IgD-negative memory B cell (primary cell): ENCODE measurements at regions not wholly inside any gene's neighbourhood (a gene's known extent, or its start where the extent isn't known, plus 50 kb on each side); places are given as distances from the start of the nearest gene placed in this dataset.

Experiments
- H3K27ac Mint-ChIP-seq, 3 donors: one replicate each; pipeline ENCODE4 v1.8.0; 2020 to 2022; ENCODE audit warnings: mild to moderate bottlenecking in 3 of 3, mixed read lengths in 3 of 3, moderate library complexity in 1 of 3
- H3K27me3 Mint-ChIP-seq: one replicate; pipeline ENCODE4 v1.8.0; 2021; ENCODE audit warnings: mixed read lengths
- H3K36me3 Mint-ChIP-seq: one replicate; pipeline ENCODE4 v1.8.0; 2020; ENCODE audit warnings: mild to moderate bottlenecking, mixed read lengths
- H3K4me1 Mint-ChIP-seq, 3 donors: one replicate each; pipeline ENCODE4 v1.8.0; 2020 to 2022; ENCODE audit warnings: mixed read lengths in 3 of 3, mild to moderate bottlenecking in 1 of 3
- H3K4me3 Mint-ChIP-seq, 4 donors: one replicate each; pipeline ENCODE4 v1.8.0; 2020 to 2022; ENCODE audit warnings: mild to moderate bottlenecking in 4 of 4, mixed read lengths in 4 of 4, moderate library complexity in 3 of 4
- H3K9me3 Mint-ChIP-seq, 3 donors: one replicate each; pipeline ENCODE4 v1.8.0; 2020 to 2021; ENCODE audit warnings: mixed read lengths in 3 of 3, mild to moderate bottlenecking in 1 of 3

DNA sequence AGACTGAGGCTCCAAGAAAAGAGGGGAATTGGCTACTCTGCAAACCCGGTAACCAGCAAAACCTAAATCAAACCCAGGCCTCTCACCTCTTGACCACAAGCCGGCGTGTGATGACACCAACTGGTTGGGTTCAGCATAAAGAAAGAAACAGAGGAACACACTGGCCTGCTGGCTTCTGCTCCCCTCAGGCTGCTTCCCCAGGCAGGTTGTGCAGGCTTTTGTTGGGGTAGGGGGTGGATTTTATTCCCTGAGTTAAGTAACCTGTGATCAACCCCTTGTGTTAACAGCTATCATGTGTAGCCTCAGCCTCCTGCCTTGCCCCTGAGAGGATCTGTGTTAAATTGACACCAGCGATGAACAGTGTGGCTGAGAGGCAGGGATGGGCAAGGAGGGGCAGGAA, 111.6 kb upstream of the ZBTB40 start:
- Mint-ChIP-seq H3K9me3 (peaks cover 0 to 3% (median 0%) of the 10 kb centered on the region in 3 donors), H3K36me3 (no peaks in the 10 kb centered on the region), H3K4me3 (no peak overlapping the region), H3K27me3 (peaks cover 42% of the 10 kb centered on the region), H3K4me1 (peaks cover 0 to 2% (median 0%) of the 10 kb centered on the region in 3 donors), H3K27ac (no peak overlapping the region)

DNA sequence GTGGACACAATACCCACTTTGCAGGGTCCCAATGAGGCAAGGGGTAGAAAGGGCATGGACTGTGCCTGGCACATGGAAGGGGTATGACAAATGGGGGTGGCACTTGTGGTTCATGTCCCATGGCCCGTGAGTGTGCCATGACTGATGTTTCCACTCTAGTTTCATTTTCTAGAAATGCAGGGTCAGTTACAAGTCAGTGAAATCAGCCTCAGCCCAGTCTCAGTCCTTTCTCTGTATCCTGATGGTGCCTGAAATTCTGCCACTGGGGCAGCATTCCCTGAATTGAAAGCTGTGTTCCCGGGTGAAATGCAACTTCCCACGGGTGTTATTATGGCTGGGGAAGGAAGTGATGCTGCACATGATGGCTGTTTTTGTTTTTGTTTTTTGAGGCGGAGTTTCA, 110.8 kb upstream of the ZBTB40 start:
- Mint-ChIP-seq H3K4me1 (peaks cover 0 to 2% (median 0%) of the 10 kb centered on the region in 3 donors), H3K4me3 (no peak overlapping the region), H3K36me3 (no peaks in the 10 kb centered on the region), H3K27ac (no peak overlapping the region), H3K9me3 (peaks cover 0 to 3% (median 0%) of the 10 kb centered on the region in 3 donors), H3K27me3 (peaks cover 43% of the 10 kb centered on the region)

DNA sequence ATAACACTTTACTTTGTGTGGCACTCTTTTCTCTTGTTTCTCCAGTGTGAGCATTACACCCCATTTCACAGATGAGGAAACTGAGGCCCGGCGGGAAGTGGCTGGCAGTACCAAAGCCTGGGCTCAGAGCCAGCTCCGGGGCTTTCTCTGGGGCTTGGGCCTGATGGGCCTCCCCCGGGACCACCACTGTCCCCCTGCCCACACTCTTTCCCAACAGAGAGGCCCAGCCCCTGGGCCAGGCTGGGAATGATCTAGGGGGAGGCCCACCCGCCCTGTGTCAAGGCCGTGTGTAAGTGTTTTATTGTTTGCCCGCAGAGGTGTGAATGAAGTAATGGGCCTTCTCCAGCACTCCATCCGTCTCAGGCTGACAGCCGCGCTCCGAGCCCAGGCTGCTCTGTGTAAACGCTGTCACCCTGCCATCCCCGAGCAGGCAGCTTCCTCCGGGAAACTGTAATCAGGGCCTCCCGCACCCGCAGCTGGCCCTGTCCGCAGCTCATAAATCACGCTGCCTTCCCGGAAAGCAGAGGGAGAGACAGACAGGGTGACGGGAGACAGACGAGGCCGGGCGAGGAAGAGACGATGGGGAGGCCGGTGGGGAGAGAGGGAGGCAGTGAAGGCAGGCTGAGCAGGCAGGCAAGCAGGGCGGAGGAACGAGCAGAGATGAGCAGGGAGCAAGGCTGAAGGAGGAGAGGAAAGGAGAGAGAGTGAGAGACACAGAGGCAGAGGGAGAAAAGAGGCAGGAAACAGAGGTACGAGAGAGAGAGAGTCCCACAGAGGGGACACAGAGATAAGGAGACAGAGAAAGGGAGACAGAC, 109.7 kb upstream of the ZBTB40 start:
- H3K27ac Mint-ChIP-seq: peak overlapping the region in 1 of 3 donors; percentile 3
- H3K27me3 Mint-ChIP-seq: peaks cover 46% of the 10 kb centered on the region
- peaks cover 0 to 2% (median 0%) of the 10 kb centered on the region in 3 donors for H3K4me1 Mint-ChIP-seq
- H3K9me3 Mint-ChIP-seq: peaks cover 0 to 3% (median 0%) of the 10 kb centered on the region in 3 donors
- H3K4me3 Mint-ChIP-seq: peak overlapping the region in 1 of 4 donors; percentile 4
- no peaks in the 10 kb centered on the region for H3K36me3 Mint-ChIP-seq

DNA sequence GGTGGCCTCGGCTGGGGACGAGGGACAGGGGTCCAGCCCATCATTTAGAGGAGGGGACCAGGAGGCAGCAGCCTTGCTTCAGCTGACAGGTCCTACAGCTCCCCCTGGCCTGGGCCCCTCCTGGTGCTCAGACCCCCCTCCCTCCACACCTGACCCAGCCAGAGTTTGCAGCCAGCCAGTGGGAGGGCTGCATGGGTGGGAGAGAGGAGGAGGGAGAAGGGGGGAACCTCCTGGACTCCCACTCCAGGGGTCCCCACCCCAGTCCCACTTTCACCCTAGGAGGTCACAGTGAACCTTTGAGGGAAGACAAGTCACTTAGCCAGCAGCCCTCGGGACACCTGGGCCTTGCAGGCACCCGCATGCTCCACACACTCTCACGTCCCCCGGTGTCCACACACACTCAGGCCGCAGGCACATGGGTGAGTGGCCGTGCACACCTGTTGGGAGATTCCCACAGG, 108.9 kb upstream of the ZBTB40 start:
- no peak overlapping the region for H3K27ac Mint-ChIP-seq
- H3K4me3 Mint-ChIP-seq: no peak overlapping the region
- H3K36me3 Mint-ChIP-seq: no peaks in the 10 kb centered on the region
- H3K27me3 Mint-ChIP-seq: peaks cover 46% of the 10 kb centered on the region
- H3K4me1 Mint-ChIP-seq: peaks cover 0 to 2% (median 0%) of the 10 kb centered on the region in 3 donors
- peaks cover 0 to 3% (median 0%) of the 10 kb centered on the region in 3 donors for H3K9me3 Mint-ChIP-seq

DNA sequence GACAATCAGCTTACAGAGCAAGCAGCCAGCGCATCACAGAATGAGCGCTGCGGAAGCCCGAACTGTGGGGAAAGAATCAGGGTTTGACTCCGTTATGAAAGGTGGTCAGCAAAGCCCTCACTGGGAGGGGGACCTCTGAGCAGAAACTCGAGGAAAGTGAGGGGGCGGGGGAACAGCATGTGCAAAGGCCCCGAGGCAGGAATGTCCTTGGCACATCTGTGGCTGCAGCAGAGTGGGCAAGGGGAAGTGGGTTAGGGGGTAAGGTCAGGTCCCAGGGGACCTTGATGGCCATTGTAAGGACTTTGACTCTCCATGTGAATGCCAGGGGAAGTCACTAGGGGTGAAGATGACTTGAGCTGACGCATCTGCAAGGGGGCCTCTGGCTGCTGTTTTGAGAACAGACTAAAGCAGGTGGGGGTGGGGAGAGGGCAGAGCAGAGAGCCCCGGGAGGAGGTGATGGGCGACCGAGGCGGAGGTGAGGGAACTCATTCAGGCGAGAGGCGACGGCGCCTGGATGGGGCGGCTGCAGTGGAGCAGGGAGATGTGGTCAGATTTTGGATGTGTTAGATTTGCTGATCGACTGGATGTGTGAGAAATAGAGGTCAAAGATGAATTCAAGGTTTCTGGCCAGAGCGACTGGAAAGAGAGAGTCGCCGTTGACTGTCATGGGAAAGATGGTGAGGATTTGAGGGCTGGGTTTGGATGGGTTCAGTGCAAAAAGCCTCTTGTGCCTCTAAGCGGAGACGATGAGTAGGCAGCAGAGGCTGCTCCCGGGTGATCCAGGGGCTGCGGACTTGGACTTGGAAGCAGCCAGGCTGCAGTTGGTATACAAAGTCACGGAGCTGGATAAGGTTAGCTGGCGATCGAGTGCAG, 108.0 kb upstream of the ZBTB40 start:
- peaks cover 45% of the 10 kb centered on the region for H3K27me3 Mint-ChIP-seq
- peaks cover 0 to 3% (median 0%) of the 10 kb centered on the region in 3 donors for H3K9me3 Mint-ChIP-seq
- peak overlapping the region in 1 of 3 donors; percentile 31 for H3K27ac Mint-ChIP-seq
- H3K4me1 Mint-ChIP-seq: peaks cover 0 to 2% (median 0%) of the 10 kb centered on the region in 3 donors
- no peaks in the 10 kb centered on the region for H3K36me3 Mint-ChIP-seq
- H3K4me3 Mint-ChIP-seq: no peak overlapping the region

DNA sequence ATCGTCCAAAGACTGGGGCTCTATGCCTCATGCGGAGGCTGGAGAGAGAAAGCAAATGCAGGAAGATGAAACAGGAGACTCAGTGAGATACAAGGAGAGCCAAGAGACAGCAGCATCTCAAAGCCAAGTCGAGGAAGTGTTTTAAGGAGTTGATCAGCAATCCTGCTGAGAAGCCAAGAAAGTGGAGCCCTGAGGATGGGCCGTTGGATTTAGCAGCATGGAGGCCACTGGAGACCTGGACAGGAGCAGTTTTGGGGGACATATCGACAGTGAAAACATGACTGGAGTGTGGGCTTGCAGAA, 107.4 kb upstream of the ZBTB40 start:
- H3K9me3 Mint-ChIP-seq: peaks cover 0 to 3% (median 0%) of the 10 kb centered on the region in 3 donors

DNA sequence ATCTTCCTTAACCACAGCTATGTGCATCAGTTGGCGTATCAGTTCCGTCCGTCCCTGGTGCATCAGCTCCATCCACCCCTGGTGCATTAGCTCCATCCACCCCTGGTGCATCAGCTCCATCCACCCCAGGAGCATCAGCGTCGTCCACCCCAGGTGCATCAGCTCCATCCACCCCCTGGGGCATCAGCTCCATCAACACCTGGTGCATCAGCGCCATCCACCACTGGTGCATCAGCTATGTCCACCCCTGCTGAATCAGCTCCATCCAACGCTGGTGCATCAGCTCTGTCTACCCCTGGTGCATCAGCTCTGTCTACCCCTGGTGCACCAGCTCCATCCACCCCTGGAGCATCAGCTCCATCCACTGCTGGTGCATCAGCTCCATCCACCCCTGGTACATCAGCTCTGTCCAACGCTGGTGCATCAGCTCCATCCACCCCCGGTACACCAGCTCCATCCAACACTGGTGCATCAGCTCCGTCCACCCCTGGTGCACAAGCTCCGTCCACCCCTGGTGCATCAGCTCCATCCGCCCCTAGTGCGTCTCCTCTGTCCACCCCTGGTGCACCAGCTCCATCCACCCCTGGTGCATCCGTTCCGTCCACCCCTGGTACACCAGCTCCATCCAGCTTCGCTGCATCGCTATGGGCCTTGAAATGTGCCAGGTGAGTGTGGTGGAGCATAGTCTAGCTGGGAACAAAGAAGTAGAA, 106.6 kb upstream of the ZBTB40 start:
- H3K36me3 Mint-ChIP-seq: no peaks in the 10 kb centered on the region
- H3K27ac Mint-ChIP-seq: no peak overlapping the region
- H3K4me3 Mint-ChIP-seq: no peak overlapping the region
- peaks cover 0 to 2% (median 0%) of the 10 kb centered on the region in 3 donors for H3K9me3 Mint-ChIP-seq
- H3K27me3 Mint-ChIP-seq: peaks cover 50% of the 10 kb centered on the region
- H3K4me1 Mint-ChIP-seq: peaks cover 0 to 2% (median 0%) of the 10 kb centered on the region in 3 donors

More for the DNA sequence above, 107.4 kb upstream of the ZBTB40 start:
- peaks cover 0 to 2% (median 0%) of the 10 kb centered on the region in 3 donors for H3K4me1 Mint-ChIP-seq
- H3K36me3 Mint-ChIP-seq: no peaks in the 10 kb centered on the region
- H3K27me3 Mint-ChIP-seq: peaks cover 47% of the 10 kb centered on the region
- H3K4me3 Mint-ChIP-seq: no peak overlapping the region
- H3K27ac Mint-ChIP-seq: peak overlapping the region in 1 of 3 donors; percentile 27

DNA sequence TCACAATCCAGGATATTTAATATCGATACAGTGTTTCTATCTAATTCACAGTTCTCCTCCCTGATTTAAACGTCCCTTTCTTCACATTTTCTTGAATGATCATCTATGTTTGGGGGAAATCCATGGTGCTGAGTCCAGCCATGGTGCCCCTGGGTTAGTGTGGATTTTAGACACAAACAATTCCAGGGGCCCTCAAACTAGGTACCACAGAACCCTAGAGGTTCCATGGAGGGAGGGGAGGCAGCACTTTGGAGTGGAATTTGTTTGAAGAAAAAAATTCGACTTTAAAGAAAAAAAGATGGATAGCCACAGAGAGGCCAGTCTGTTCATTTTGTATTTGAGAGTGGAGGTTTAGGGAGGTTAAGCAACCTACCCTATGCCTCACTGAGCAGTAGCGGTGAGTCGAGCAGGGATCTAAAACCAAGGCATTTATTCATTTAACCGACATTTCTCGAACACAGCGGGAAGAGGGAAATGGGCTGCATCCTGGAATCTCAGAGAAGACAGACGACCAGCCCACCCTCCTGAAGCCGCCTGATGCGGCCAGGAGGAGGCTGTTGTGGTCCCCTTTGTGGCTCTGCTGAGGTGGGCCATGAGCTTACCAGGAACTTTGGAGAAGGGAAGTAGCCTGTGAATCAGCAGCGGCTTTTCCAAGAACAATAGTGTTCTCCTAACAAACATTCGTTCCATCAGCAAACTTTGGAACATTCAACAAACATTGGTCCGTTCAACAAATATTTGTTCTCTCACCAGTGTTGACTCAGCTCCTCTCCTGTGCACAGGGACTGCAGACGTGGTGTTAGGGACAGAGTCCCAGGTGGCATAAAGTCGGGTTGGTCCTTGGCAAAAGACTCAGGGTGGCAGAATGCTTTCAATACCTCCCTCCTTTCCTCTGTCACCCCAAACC, 103.5 kb upstream of the ZBTB40 start:
- Mint-ChIP-seq H3K27ac (no peak overlapping the region), H3K4me3 (no peak overlapping the region), H3K36me3 (no peaks in the 10 kb centered on the region), H3K9me3 (peaks cover 0 to 2% (median 0%) of the 10 kb centered on the region in 3 donors), H3K27me3 (peaks cover 51% of the 10 kb centered on the region), H3K4me1 (peaks cover 0 to 6% (median 2%) of the 10 kb centered on the region in 3 donors)

DNA sequence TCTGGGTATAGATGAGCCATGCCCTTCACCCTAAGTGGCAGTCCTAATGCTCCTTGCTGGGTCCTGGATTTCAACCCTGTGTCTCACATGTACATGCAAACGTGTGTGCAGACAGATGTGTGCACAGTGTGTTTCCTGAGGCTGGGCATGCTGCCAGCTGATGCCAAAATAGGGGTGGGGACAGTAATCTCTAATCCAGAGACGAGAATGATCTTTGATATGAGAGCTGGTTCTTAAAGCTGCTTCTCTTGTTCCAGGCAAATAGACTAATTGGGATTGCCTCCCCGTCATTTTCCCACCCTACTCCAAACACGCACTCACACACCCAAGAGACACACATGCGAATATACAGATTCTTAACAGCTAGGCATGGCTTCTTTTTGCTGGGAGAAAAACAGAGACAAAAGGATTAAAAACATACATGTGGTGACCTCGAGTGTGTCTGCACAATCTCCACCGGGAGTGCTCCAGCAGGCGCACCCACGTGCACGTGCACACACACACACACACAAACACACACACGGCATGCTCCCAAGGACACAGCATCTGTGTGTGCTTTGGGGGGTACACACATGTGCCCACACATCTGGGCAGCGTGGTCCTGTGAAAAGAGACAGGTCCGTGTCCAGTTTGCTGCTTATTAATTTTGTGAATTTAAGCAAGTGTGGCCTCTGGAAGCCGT, 102.1 kb upstream of the ZBTB40 start:
- no peak overlapping the region for H3K27ac Mint-ChIP-seq
- H3K4me1 Mint-ChIP-seq: peaks cover 0 to 6% (median 2%) of the 10 kb centered on the region in 3 donors
- no peak overlapping the region for H3K4me3 Mint-ChIP-seq
- H3K36me3 Mint-ChIP-seq: no peaks in the 10 kb centered on the region
- no peaks in the 10 kb centered on the region for H3K9me3 Mint-ChIP-seq
- peaks cover 47% of the 10 kb centered on the region for H3K27me3 Mint-ChIP-seq

DNA sequence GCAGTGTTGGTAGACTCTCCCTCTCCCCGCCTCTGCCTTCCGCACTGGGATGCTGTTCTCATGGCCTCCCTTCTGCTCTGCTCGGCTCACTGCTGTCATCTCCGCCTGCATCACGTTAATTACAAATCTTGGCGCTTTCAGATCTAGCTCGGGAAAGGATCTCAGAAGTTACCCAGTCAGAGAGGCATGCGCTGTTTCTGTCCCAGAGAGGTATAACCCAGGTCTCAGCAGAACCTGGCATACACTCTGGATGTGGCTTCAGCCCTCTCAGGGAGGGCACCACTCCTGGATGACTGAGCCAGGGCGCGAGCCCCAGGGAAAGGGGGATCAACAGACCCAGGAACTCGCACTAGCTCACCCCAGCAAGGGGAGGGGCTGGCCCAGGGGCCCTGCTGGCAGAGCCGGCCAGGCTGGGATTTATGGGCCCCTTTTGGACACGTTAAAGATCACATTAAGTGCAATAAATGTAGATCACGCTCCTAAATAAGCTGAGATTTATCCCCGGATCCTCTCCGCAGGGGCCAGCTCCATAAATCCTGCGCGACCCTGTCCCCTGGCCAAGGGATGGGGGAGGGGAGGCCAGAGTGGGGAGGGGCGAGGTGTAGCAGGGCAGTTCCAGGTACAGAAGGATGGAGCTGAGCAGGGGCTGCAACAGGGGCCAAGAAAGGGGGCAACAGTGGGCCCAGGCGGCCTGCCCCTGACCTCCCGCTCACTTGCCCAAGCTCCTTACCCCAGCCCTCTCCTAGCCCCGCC, 101.3 kb upstream of the ZBTB40 start:
- Mint-ChIP-seq H3K27ac (no peak overlapping the region), H3K36me3 (no peaks in the 10 kb centered on the region), H3K4me3 (no peak overlapping the region), H3K9me3 (no peaks in the 10 kb centered on the region), H3K4me1 (peaks cover 0 to 6% (median 2%) of the 10 kb centered on the region in 3 donors), H3K27me3 (peaks cover 44% of the 10 kb centered on the region)

DNA sequence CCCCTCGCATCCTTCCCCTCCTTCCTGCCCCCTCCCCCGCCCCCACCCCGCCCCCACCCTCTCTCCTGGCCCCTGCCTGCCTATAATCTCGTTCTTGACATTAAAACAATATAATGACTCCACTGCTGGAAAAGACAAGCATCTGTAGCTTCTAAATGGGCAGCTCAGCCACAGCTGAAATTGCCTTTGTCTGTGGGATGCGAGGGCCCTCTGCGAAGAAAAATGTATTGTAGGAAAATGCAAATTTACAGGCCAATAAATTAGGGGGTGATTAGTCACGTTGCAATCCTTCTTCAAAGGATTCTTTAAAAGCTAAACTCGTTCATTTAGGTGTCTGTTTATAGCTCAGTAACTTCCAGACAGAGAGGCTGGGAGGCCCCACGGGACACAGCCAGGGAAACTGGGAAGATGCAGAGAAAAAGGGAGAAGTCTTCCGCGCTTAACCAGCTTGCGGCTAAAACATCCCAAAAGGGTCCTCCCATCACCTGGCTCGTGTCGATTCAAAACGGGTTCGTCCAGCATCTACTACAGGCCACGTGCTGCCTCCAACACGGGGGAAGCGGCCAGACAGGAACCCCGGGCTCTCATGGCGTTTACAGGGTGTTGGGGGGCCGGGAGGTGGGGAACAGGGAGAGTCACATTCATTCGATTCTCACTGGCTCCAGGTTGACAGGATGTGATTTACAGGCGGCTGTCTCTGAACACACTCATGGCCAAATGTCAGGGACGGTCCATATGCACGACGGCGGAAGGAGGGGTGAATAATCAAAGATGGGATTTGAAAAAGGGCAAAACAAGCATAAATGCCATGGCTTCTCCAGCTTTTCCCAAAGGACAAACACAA, 100.5 kb upstream of the ZBTB40 start:
- no peaks in the 10 kb centered on the region for H3K9me3 Mint-ChIP-seq
- no peaks in the 10 kb centered on the region for H3K36me3 Mint-ChIP-seq
- peaks cover 50% of the 10 kb centered on the region for H3K27me3 Mint-ChIP-seq
- H3K27ac Mint-ChIP-seq: no peak overlapping the region
- peaks cover 0 to 6% (median 2%) of the 10 kb centered on the region in 3 donors for H3K4me1 Mint-ChIP-seq
- H3K4me3 Mint-ChIP-seq: no peak overlapping the region

DNA sequence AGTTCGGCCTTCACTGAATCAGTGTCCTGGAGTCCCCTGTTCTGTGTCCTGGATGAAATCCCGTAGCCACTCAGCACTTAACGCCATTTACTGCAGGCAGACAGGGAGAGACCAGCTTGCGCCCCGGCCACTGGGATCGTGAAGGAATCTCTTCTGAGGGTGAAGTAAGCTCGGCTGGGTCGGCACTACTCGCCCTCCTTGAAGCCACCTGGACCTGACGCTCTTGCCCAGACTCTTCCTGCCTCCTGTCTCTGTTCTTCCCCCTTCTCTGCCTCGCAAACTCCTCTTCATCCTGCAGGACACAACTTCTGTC, 99.9 kb upstream of the ZBTB40 start:
- Mint-ChIP-seq H3K27ac (no peak overlapping the region), H3K36me3 (no peaks in the 10 kb centered on the region), H3K27me3 (peaks cover 47% of the 10 kb centered on the region), H3K4me3 (no peak overlapping the region), H3K4me1 (peaks cover 0 to 6% (median 2%) of the 10 kb centered on the region in 3 donors), H3K9me3 (no peaks in the 10 kb centered on the region)
